ENCODE measurements at regions not wholly inside any gene's neighbourhood (a gene's known extent, or its start where the extent isn't known, plus 50 kb on each side); places are given as distances from the start of the nearest gene placed in this dataset.

DNA sequence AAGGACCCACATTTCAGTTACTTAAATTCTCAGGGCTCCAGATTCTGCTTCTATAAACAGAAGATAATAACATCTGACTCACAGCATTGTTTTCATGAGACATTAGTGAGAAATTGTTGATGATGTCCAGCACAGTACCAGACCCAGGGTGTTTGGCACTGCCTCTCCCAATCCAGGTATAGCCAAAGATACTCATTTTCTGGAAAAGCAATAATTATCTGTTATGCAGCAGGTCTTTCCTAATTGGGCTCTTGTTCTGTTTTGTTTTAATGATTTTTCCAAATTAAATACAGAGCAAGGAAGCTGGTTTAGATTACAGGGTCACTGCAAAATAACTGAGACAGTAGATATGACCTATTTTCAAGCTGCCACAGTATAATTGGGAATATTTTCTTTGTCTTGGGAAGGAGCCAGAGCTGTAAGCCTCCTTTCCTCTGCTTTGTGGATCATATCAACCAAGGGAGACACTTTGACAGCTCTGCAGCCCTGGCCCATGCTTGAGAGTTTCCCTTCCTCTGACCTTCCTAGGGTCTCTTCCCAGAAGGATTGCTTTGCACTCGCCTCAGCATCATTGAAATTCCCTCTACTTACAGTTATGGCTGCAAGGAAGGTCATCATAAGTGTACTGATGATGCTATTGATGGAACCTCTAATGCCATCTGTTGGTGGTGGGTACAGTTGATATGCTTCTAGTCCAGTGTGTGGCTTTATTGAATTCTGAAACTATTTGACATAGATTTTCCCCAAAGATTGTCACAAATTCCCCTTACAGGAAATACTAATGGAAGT, 522.4 kb upstream of the ADAMTS9 start:
- DNase-seq (no peak), FAIRE-seq (no peak)

DNA sequence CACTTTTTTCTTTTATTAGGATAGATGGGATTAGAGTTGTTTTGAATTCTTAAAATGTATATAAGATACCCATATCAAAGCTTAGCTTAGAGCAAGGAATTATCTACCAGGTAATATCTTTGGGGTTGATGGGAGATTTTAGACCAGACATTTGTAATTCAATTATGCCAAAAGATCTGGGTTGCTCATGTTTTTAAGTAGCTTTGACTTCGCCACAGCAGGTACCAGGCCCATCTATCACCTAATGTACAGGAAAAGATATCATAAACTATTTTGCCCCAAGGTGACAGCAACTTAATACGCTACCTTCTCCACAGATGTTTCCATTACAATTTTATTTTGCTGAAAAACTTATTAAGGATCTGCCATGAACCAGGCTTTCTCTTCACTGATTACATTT, 514.6 kb upstream of the ADAMTS9 start:
- Histone ChIP-seq H3K9me3 (ENCODE audit: control insufficient read depth in 2 of 2, insufficient read depth in 1 of 2, low read depth in 1 of 2, low read length in 1 of 2) (peaks cover 0 to 3% of the 10 kb centered on the region in 2 donors), H3K4me1 (ENCODE audit: control insufficient read depth in 3 of 3, insufficient read depth in 2 of 3, low read depth in 1 of 3, low read length in 2 of 3) (no peaks in the 10 kb centered on the region), H3K27me3 (ENCODE audit: control insufficient read depth in 3 of 3, insufficient read depth in 3 of 3, low read length in 3 of 3) (no peaks in the 10 kb centered on the region), H3K4me3 (ENCODE audit: low read depth in 1 of 3, low read length in 3 of 3) (no peak overlapping the region), H3K27ac (ENCODE audit: low read depth in 1 of 3, low read length in 2 of 3) (no peak overlapping the region), H3K36me3 (ENCODE audit: control insufficient read depth in 3 of 3, insufficient read depth in 2 of 3, low read depth in 1 of 3, low read length in 3 of 3) (no peaks in the 10 kb centered on the region)
- 88 to 89% (median 89%) methylated on average over 2 of the region's 2 CpGs for WGBS, 3 donors
- DNase-seq (no peak), FAIRE-seq (no peak)

More for the DNA sequence above, 522.4 kb upstream of the ADAMTS9 start:
- no peaks in the 10 kb centered on the region for H3K36me3 ChIP-seq (ENCODE audit: control insufficient read depth in 3 of 3, insufficient read depth in 2 of 3, low read depth in 1 of 3, low read length in 3 of 3)
- no peaks in the 10 kb centered on the region for H3K4me1 ChIP-seq (ENCODE audit: control insufficient read depth in 3 of 3, insufficient read depth in 2 of 3, low read depth in 1 of 3, low read length in 2 of 3)
- H3K9me3 ChIP-seq (ENCODE audit: control insufficient read depth in 2 of 2, insufficient read depth in 1 of 2, low read depth in 1 of 2, low read length in 1 of 2) = peaks cover 0 to 3% of the 10 kb centered on the region in 2 donors
- no peaks in the 10 kb centered on the region for H3K27me3 ChIP-seq (ENCODE audit: control insufficient read depth in 3 of 3, insufficient read depth in 3 of 3, low read length in 3 of 3)
- no peak overlapping the region for H3K4me3 ChIP-seq (ENCODE audit: low read depth in 1 of 3, low read length in 3 of 3)
- WGBS, 3 donors = 69 to 86% (median 74%) methylated on average over 1 of the region's 1 CpG
- H3K27ac ChIP-seq (ENCODE audit: low read depth in 1 of 3, low read length in 2 of 3) = no peak overlapping the region

DNA sequence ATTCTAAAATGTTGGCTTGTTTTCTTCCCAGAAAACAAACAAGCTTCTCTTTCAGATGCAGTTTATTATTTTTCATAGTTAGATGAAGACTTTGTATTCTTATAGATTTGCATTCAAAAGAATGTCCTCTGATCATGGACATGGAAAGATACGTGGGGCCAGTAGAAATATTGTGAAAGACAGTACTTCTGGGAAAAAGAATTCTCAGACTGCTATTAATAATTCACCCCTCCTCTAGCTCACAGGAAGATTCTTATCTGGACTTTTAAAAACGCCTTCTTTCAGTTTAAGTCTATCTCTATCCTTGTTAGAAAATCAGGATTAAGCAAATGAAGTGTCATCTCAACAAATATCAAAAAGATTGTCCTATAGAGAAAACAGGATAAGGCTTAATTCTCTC, 514.1 kb upstream of the ADAMTS9 start:
- FAIRE-seq (no peak), DNase-seq (no peak)
- Histone ChIP-seq H3K4me1 (ENCODE audit: control insufficient read depth in 3 of 3, insufficient read depth in 2 of 3, low read depth in 1 of 3, low read length in 2 of 3) (no peaks in the 10 kb centered on the region), H3K27me3 (ENCODE audit: control insufficient read depth in 3 of 3, insufficient read depth in 3 of 3, low read length in 3 of 3) (no peaks in the 10 kb centered on the region), H3K36me3 (ENCODE audit: control insufficient read depth in 3 of 3, insufficient read depth in 2 of 3, low read depth in 1 of 3, low read length in 3 of 3) (no peaks in the 10 kb centered on the region), H3K9me3 (ENCODE audit: control insufficient read depth in 2 of 2, insufficient read depth in 1 of 2, low read depth in 1 of 2, low read length in 1 of 2) (peaks cover 0 to 3% of the 10 kb centered on the region in 2 donors), H3K27ac (ENCODE audit: low read depth in 1 of 3, low read length in 2 of 3) (no peak overlapping the region), H3K4me3 (ENCODE audit: low read depth in 1 of 3, low read length in 3 of 3) (no peak overlapping the region)
- 54 to 63% (median 61%) methylated on average over 2 of the region's 2 CpGs for WGBS, 3 donors

- WGBS, 3 donors = 71 to 78% (median 73%) methylated on average over 5 of the region's 5 CpGs
These were observed 512.6 kb upstream of the ADAMTS9 start for GRCh38 chr3:65200310-65200970.

DNA sequence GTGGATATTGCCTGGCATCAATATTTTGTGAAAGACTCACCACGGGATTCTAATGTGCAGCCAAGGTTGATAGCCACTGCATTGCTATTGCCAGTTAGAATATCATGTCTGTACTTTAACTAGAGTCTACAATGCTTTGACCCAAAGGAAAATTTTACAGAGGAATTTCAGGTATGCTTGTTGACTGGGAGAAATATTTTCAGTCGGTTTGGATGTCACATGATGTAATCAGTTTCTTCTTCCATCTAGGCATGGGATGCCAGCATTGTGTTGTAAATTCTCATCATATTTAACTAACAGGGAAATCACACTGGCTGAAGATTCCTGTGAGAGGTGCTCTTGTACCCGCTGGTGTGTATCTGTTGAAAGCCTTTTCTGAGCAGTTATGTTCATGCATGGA, 508.9 kb upstream of the ADAMTS9 start:
- 55 to 71% (median 61%) methylated on average over 3 of the region's 3 CpGs for WGBS, 3 donors
- Histone ChIP-seq H3K4me1 (ENCODE audit: control insufficient read depth in 3 of 3, insufficient read depth in 2 of 3, low read depth in 1 of 3, low read length in 2 of 3) (no peaks in the 10 kb centered on the region), H3K27ac (ENCODE audit: low read depth in 1 of 3, low read length in 2 of 3) (no peak overlapping the region), H3K4me3 (ENCODE audit: low read depth in 1 of 3, low read length in 3 of 3) (no peak overlapping the region), H3K27me3 (ENCODE audit: control insufficient read depth in 3 of 3, insufficient read depth in 3 of 3, low read length in 3 of 3) (no peaks in the 10 kb centered on the region), H3K36me3 (ENCODE audit: control insufficient read depth in 3 of 3, insufficient read depth in 2 of 3, low read depth in 1 of 3, low read length in 3 of 3) (no peaks in the 10 kb centered on the region), H3K9me3 (ENCODE audit: control insufficient read depth in 2 of 2, insufficient read depth in 1 of 2, low read depth in 1 of 2, low read length in 1 of 2) (no peaks in the 10 kb centered on the region)
- no peak for FAIRE-seq
- no peak for DNase-seq

More at GRCh38 chr3:65200310-65200970, 512.6 kb upstream of the ADAMTS9 start:
- no peak overlapping the region for H3K27ac ChIP-seq (ENCODE audit: low read depth in 1 of 3, low read length in 2 of 3)
- no peaks in the 10 kb centered on the region for H3K9me3 ChIP-seq (ENCODE audit: control insufficient read depth in 2 of 2, insufficient read depth in 1 of 2, low read depth in 1 of 2, low read length in 1 of 2)
- no peaks in the 10 kb centered on the region for H3K36me3 ChIP-seq (ENCODE audit: control insufficient read depth in 3 of 3, insufficient read depth in 2 of 3, low read depth in 1 of 3, low read length in 3 of 3)
- no peak overlapping the region for H3K4me3 ChIP-seq (ENCODE audit: low read depth in 1 of 3, low read length in 3 of 3)
- no peaks in the 10 kb centered on the region for H3K4me1 ChIP-seq (ENCODE audit: control insufficient read depth in 3 of 3, insufficient read depth in 2 of 3, low read depth in 1 of 3, low read length in 2 of 3)
- no peaks in the 10 kb centered on the region for H3K27me3 ChIP-seq (ENCODE audit: control insufficient read depth in 3 of 3, insufficient read depth in 3 of 3, low read length in 3 of 3)
- FAIRE-seq = no peak
- no peak for DNase-seq

- FAIRE-seq = no peak
- 81 to 83% (median 81%) methylated on average over 8 of the region's 8 CpGs for WGBS, 3 donors
These were observed 507.6 kb upstream of the ADAMTS9 start for GRCh38 chr3:65195211-65196006.

DNA sequence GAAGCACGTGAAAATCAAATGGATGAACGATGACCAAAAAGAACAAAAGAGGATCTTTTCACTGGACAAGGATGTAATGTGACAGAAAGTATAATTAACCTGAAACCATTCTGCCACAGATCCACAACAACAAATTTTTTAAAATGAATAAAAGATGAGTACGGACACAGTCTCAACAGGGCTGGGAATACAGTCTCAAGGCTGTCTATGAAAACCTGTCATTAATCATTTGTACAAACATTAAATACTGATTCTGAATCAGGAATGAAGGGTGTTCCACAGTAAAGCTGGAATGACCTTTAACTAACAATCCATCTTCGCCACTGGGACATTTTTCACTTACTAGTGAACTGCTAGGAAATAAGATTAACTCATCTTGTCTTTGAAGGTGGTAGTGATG, 506.9 kb upstream of the ADAMTS9 start:
- Histone ChIP-seq H3K36me3 (ENCODE audit: control insufficient read depth in 3 of 3, insufficient read depth in 2 of 3, low read depth in 1 of 3, low read length in 3 of 3) (no peaks in the 10 kb centered on the region), H3K4me3 (ENCODE audit: low read depth in 1 of 3, low read length in 3 of 3) (no peak overlapping the region), H3K4me1 (ENCODE audit: control insufficient read depth in 3 of 3, insufficient read depth in 2 of 3, low read depth in 1 of 3, low read length in 2 of 3) (no peaks in the 10 kb centered on the region), H3K27ac (ENCODE audit: low read depth in 1 of 3, low read length in 2 of 3) (no peak overlapping the region), H3K27me3 (ENCODE audit: control insufficient read depth in 3 of 3, insufficient read depth in 3 of 3, low read length in 3 of 3) (no peaks in the 10 kb centered on the region), H3K9me3 (ENCODE audit: control insufficient read depth in 2 of 2, insufficient read depth in 1 of 2, low read depth in 1 of 2, low read length in 1 of 2) (no peaks in the 10 kb centered on the region)
- 91 to 92% (median 91%) methylated on average over 4 of the region's 4 CpGs for WGBS, 3 donors
- DNase-seq (no peak), FAIRE-seq (no peak)

More at GRCh38 chr3:65195211-65196006, 507.6 kb upstream of the ADAMTS9 start:
- H3K27ac ChIP-seq (ENCODE audit: low read depth in 1 of 3, low read length in 2 of 3) = no peak overlapping the region
- no peaks in the 10 kb centered on the region for H3K36me3 ChIP-seq (ENCODE audit: control insufficient read depth in 3 of 3, insufficient read depth in 2 of 3, low read depth in 1 of 3, low read length in 3 of 3)
- no peaks in the 10 kb centered on the region for H3K9me3 ChIP-seq (ENCODE audit: control insufficient read depth in 2 of 2, insufficient read depth in 1 of 2, low read depth in 1 of 2, low read length in 1 of 2)
- no peak for DNase-seq
- no peaks in the 10 kb centered on the region for H3K4me1 ChIP-seq (ENCODE audit: control insufficient read depth in 3 of 3, insufficient read depth in 2 of 3, low read depth in 1 of 3, low read length in 2 of 3)
- H3K4me3 ChIP-seq (ENCODE audit: low read depth in 1 of 3, low read length in 3 of 3) = no peak overlapping the region
- H3K27me3 ChIP-seq (ENCODE audit: control insufficient read depth in 3 of 3, insufficient read depth in 3 of 3, low read length in 3 of 3) = no peaks in the 10 kb centered on the region

- H3K9me3 ChIP-seq (ENCODE audit: control insufficient read depth in 2 of 2, insufficient read depth in 1 of 2, low read depth in 1 of 2, low read length in 1 of 2) = no peaks in the 10 kb centered on the region
- H3K27me3 ChIP-seq (ENCODE audit: control insufficient read depth in 3 of 3, insufficient read depth in 3 of 3, low read length in 3 of 3) = no peaks in the 10 kb centered on the region
- H3K36me3 ChIP-seq (ENCODE audit: control insufficient read depth in 3 of 3, insufficient read depth in 2 of 3, low read depth in 1 of 3, low read length in 3 of 3) = no peaks in the 10 kb centered on the region
- no peak overlapping the region for H3K4me3 ChIP-seq (ENCODE audit: low read depth in 1 of 3, low read length in 3 of 3)
- DNase-seq (no peak), FAIRE-seq (no peak)
- no peak overlapping the region for H3K27ac ChIP-seq (ENCODE audit: low read depth in 1 of 3, low read length in 2 of 3)
- WGBS, 3 donors = 80 to 86% (median 82%) methylated on average over 6 of the region's 6 CpGs
- no peaks in the 10 kb centered on the region for H3K4me1 ChIP-seq (ENCODE audit: control insufficient read depth in 3 of 3, insufficient read depth in 2 of 3, low read depth in 1 of 3, low read length in 2 of 3)
These were observed 506.4 kb upstream of the ADAMTS9 start for GRCh38 chr3:65194047-65194714.

Measured in small intestine (tissue), 7 donors.